ENCODE measurements at regions not wholly inside any gene's neighbourhood (a gene's known extent, or its start where the extent isn't known, plus 50 kb on each side); places are given as distances from the start of the nearest gene placed in this dataset.

- DNase-seq (ENCODE audit: unreplicated experiment), result peak; percentile 29
- H3K9me3 Mint-ChIP-seq (ENCODE audit: unreplicated experiment), result no peaks in the 10 kb centered on the region
- BruUV-seq (replicated peaks), result no TSS peak
- no peak overlapping the region for H3K27ac Mint-ChIP-seq (ENCODE audit: low read depth, unreplicated experiment)
- no peaks in the 10 kb centered on the region for H3K27me3 Mint-ChIP-seq (ENCODE audit: insufficient read depth, unreplicated experiment)
- ChIA-PET CTCF (interaction anchor here (0.7 to 1.5 kb wide), 3 partner anchors 192 to 1360 kb away, joined by 3 to 8 read pairs (median 4); no protein-coding TSS in a partner anchor), POLR2A (no interaction called here)
- no peaks in the 10 kb centered on the region for H3K36me3 Mint-ChIP-seq (ENCODE audit: insufficient read depth, unreplicated experiment)
- no peaks in the 10 kb centered on the region for H3K4me1 Mint-ChIP-seq (ENCODE audit: insufficient read depth, unreplicated experiment)
- intact Hi-C loops (cut with micrococcal nuclease), result loop anchor here (1.0 to 5.0 kb wide), 2 partner anchors 192 to 584 kb away; no protein-coding TSS in a partner anchor
- TF ChIP-seq CTCF (IDR thresholded peaks at IDR 0.05; ENCODE audit: unreplicated experiment), result peak; percentile 13
- H3K4me3 Mint-ChIP-seq (ENCODE audit: unreplicated experiment), result no peak overlapping the region
Observed at GRCh38 chr4:180641495-180641894, 1601.7 kb upstream of the TENM3 start.

GRCh38 chr4:180642732-180643131 is 1600.5 kb upstream of the TENM3 start:
- CTCF ChIA-PET, result interaction anchor here (0.6 to 2.2 kb wide), 9 partner anchors 23 to 1235 kb away, joined by 3 to 22 read pairs (median 3); no protein-coding TSS in a partner anchor
- TF ChIP-seq CTCF (IDR thresholded peaks at IDR 0.05; ENCODE audit: unreplicated experiment), result no peak
- no peaks in the 10 kb centered on the region for H3K27me3 Mint-ChIP-seq (ENCODE audit: insufficient read depth, unreplicated experiment)
- DNase-seq (ENCODE audit: unreplicated experiment), result no peak
- no peak overlapping the region for H3K27ac Mint-ChIP-seq (ENCODE audit: low read depth, unreplicated experiment)
- H3K36me3 Mint-ChIP-seq (ENCODE audit: insufficient read depth, unreplicated experiment), result no peaks in the 10 kb centered on the region
- BruUV-seq (replicated peaks), result no TSS peak
- intact Hi-C loops (cut with micrococcal nuclease), result loop anchor here (5.0 kb wide), 1 partner anchor 585 kb away; no protein-coding TSS in a partner anchor
- H3K4me1 Mint-ChIP-seq (ENCODE audit: insufficient read depth, unreplicated experiment), result no peaks in the 10 kb centered on the region
- H3K4me3 Mint-ChIP-seq (ENCODE audit: unreplicated experiment), result no peak overlapping the region
- H3K9me3 Mint-ChIP-seq (ENCODE audit: unreplicated experiment), result no peaks in the 10 kb centered on the region
- POLR2A ChIA-PET, result no interaction called here

- no peaks in the 10 kb centered on the region for H3K36me3 Mint-ChIP-seq (ENCODE audit: insufficient read depth, unreplicated experiment)
- POLR2A ChIA-PET, result no interaction called here
- H3K9me3 Mint-ChIP-seq (ENCODE audit: unreplicated experiment), result no peaks in the 10 kb centered on the region
- H3K27me3 Mint-ChIP-seq (ENCODE audit: insufficient read depth, unreplicated experiment), result no peaks in the 10 kb centered on the region
- no TSS peak for BruUV-seq (replicated peaks)
- TF ChIP-seq CTCF (IDR thresholded peaks at IDR 0.05; ENCODE audit: unreplicated experiment), result no peak
- intact Hi-C loops (cut with micrococcal nuclease), result no loop called here
- CTCF ChIA-PET, result interaction anchor here (0.8 kb wide), 1 partner anchor 1956 kb away, joined by 5 read pairs; no protein-coding TSS in a partner anchor
- no peak for DNase-seq (ENCODE audit: unreplicated experiment)
- no peak overlapping the region for H3K27ac Mint-ChIP-seq (ENCODE audit: low read depth, unreplicated experiment)
- no peak overlapping the region for H3K4me3 Mint-ChIP-seq (ENCODE audit: unreplicated experiment)
- no peaks in the 10 kb centered on the region for H3K4me1 Mint-ChIP-seq (ENCODE audit: insufficient read depth, unreplicated experiment)
Observed at GRCh38 chr4:180650273-180650672, 1592.9 kb upstream of the TENM3 start.

- Mint-ChIP-seq H3K27ac (ENCODE audit: low read depth, unreplicated experiment) (no peak overlapping the region), H3K4me3 (ENCODE audit: unreplicated experiment) (no peak overlapping the region), H3K36me3 (ENCODE audit: insufficient read depth, unreplicated experiment) (no peaks in the 10 kb centered on the region), H3K4me1 (ENCODE audit: insufficient read depth, unreplicated experiment) (peaks cover 10% of the 10 kb centered on the region), H3K9me3 (ENCODE audit: unreplicated experiment) (no peaks in the 10 kb centered on the region), H3K27me3 (ENCODE audit: insufficient read depth, unreplicated experiment) (no peaks in the 10 kb centered on the region)
- BruUV-seq (replicated peaks), result no TSS peak
- POLR2A ChIA-PET, result no interaction called here
- intact Hi-C loops (cut with micrococcal nuclease), result no loop called here
- DNase-seq (ENCODE audit: unreplicated experiment), result no peak
- TF ChIP-seq CTCF (IDR thresholded peaks at IDR 0.05; ENCODE audit: unreplicated experiment), result no peak
- CTCF ChIA-PET, result interaction anchor here (0.6 to 4.5 kb wide), 2 partner anchors 12 to 1820 kb away, joined by 3 to 39 read pairs; no protein-coding TSS in a partner anchor
Observed at GRCh38 chr4:180652533-180652932, 1590.7 kb upstream of the TENM3 start.
